C4-2B (cell line): ENCODE measurements at regions not wholly inside any gene's neighbourhood (a gene's known extent, or its start where the extent isn't known, plus 50 kb on each side); places are given as distances from the start of the nearest gene placed in this dataset.

ENCODE experiments used
- ZFX ChIP-seq: fragments of 450-650 bp; IDR thresholded peaks from 2 replicates; pipeline ENCODE4 v1.6.1; 2017
- TF ChIP-seq, protein P1 (sequence below): fragments of 450-650 bp; conservative IDR thresholded peaks from 2 replicates; pipeline ENCODE4 v1.5.1; 2017; ENCODE audit warnings: mild to moderate bottlenecking

DNA sequence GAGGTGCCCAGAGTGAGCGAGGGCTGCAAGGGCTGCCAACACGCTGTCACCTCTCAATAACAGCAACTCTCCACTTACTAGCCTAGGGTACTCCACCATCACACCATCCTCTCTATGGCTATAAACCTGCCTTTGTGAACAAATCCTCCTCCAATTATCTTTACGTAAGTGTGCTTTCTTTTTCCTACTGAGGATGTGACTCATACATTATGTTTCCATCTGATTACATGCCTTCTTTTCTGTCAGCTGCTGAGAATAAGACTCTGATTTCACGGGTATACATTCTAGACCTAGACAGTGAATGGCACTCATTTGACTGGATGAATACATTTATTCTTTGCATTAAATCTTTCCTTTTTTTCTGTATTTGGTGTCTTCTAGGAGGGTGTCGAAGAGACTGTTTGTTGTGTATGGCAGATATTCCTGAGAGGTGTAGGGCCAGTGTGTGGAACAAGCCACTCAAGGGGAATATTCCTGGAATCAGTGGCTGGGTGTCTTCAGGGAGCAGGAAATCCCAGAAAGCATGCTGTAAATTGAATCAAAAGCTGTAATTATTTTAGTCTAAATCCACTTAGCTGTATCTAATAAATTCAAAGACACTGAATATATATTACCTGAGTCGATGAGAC lies 327.3 kb upstream of the TMTC1 start:
- TF ChIP-seq, protein P1, sequence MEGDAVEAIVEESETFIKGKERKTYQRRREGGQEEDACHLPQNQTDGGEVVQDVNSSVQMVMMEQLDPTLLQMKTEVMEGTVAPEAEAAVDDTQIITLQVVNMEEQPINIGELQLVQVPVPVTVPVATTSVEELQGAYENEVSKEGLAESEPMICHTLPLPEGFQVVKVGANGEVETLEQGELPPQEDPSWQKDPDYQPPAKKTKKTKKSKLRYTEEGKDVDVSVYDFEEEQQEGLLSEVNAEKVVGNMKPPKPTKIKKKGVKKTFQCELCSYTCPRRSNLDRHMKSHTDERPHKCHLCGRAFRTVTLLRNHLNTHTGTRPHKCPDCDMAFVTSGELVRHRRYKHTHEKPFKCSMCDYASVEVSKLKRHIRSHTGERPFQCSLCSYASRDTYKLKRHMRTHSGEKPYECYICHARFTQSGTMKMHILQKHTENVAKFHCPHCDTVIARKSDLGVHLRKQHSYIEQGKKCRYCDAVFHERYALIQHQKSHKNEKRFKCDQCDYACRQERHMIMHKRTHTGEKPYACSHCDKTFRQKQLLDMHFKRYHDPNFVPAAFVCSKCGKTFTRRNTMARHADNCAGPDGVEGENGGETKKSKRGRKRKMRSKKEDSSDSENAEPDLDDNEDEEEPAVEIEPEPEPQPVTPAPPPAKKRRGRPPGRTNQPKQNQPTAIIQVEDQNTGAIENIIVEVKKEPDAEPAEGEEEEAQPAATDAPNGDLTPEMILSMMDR = no peak
- TF ChIP-seq ZFX = no peak
